NCI-H1417 (cell line): ENCODE measurements at regions not wholly inside any gene's neighbourhood (a gene's known extent, or its start where the extent isn't known, plus 50 kb on each side); places are given as distances from the start of the nearest gene placed in this dataset.
A peak's percentile ranks its signal among the peaks of the same experiment; 100 is the strongest.
"Not testable (repeated sequence)": the region's sequence is repeated elsewhere in the genome, so short reads cannot be mapped to it uniquely, and the experiment has no call there.

ENCODE experiments used
- DNase-seq, 3 experiments: peaks; one replicate each; lab custom pipeline; 2025; lab: John Stamatoyannopoulos, UW

DNA sequence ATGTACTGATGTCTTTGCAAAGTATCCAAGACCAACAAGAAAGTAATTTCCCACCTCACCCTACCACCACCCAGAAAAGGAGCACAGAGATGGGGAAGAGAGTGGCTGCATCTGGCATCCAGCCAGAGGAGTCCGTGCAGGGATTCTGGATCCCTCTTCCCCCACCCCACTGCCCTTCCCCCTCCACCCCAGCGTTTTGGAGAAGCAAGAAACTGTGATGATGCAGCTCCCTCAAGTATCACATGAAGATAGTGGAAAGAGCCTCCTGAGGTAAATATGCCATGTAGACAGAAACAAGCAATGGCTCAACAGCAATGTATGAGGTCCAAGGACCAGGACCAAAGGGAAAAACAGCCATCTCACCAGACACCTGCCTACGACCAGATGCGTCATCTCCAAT is 153.8 kb downstream of the DEPDC1B start:
- no peak for DNase-seq

DNA sequence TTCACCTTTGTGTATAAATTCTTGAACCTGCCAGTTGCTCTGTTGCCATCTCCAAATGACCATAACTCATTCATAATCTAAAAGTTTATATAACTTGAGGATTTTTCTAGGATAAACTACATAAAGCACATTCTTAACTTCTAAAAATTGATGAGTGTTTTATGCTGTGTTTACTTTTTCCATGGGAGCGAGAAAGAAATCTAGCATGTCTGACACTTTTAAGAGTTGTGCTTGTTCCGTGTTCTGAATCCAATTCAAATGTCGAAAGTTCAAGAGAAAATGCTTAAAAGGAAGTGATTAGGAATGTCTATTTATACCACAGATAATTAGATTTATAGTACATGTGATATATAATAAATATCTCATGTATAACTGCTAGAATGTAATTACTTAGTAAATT is 154.4 kb downstream of the DEPDC1B start:
- DNase-seq: no peak

DNA sequence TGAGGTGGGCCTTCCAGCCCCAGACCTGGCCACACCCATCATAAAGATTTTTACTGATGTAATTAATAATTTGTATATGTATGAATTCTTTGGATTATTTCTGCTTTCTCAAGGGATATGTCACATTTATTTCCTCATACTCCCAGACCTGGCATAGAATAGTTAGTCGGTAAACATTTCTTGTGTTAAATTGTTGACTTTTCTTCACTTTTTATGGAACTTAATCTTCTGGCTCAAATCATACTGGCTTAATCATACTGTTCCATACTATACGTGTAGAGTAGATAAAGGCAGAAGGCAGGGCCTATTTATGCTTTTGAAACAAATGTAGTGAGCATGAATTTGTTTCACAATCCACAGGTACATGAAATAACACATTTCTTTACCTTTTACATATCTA is 155.8 kb downstream of the DEPDC1B start:
- no peak for DNase-seq

DNA sequence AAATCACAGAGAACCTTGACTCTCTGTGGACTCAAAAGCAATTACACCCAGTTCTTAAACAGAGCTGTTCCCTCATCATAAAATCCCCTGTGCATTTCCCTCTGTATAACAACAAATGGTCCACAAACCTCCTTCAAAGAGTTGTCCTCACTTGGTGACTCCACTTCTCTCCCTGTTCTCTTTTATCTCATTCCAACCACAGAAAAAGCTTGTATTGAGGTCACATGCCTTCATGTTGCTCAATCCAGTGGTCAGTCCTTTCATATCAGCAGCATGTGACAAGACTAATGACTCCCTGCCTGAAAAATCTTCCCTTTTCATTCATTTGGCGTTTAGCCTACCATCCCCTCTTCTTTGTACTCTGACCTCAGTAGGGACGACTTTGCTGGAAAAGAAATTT is 158.0 kb downstream of the DEPDC1B start:
- no peak for DNase-seq

DNA sequence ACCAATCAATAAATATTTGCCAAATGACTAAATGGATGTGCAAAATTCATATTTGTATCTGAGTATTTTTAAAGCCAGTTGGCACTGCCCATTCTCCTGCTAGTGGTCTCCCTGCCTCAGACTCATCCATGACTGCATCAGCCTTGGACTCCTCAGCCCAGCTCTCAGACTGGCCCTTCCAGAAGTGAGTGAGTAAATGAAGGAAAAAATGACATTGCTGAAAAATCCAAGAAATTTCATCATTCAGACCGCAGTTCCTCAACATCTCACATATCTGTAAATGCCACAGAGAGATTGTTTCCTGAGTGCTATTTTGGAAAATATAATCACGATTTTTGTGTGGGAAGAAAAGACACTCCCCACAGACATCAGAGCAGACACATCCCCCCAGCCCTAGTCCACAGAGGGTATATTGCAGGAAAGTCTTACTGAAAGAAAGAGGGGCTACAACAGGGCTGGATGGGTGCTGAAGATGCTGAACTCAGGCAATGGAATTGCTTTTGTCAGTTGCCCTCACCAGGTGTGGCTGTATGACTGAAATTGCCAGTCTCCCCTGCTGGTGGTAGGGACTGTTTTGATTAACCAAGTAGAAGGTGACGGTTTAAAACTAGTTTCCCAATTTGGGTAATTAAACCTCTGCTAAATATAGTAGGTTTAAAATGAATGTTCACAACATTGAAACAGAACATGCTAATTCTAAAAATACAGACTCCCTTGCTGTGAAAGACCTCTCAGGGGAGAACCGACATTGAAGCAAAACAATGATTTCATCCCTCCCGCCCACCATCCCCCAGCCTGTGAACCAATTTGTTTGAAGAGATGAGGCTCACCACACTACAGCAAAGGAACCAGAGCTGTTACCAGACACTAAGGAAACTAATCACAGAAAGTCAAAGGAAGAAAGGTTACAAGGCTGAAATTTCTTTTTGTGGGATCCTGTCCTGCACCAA is 158.8 kb downstream of the DEPDC1B start:
- peak in 1 of 3 experiments; percentile 2 for DNase-seq

DNA sequence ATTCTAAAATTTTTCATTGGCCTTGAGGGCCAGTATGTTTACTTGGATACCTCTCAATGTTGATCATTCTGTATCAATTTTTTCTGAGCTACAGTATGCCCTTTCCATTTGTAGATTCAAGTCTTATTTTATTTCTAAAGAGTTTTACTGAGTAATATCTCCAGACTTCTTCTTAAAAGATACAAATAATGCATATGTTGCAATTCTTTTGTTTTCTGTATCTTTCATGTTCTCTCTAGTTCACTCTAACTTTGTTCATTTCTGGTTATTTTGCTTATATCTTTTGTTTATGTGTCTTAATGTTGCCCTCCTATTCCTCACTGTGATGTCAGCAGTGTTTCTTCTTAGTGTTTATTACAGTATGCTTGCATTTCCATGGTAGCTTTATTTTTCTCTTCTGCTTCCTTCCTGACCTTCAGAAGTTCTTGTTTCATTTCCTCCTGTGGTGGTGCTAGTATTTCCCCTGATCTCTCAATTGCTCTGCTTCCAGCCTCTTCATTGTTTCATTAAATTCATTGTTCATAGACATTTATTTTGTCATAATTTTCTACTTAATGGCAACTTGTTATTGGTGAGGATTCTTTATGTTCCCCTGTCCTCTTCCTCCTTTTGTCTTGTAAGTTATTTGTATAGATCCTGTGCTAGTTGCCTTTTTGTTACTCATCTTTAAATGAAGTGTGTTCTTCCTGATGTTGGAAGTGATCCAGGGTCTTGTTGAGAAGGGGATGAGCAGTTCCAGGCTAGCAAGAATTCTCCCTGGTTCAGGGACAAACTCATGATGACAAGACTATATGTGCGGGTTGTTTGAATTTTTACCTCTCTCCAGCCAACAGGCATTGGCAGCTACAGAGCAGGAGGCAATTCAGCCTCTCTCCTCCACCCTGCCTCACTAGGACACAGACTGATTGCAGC is 160.8 kb downstream of the DEPDC1B start:
- DNase-seq: no peak

DNA sequence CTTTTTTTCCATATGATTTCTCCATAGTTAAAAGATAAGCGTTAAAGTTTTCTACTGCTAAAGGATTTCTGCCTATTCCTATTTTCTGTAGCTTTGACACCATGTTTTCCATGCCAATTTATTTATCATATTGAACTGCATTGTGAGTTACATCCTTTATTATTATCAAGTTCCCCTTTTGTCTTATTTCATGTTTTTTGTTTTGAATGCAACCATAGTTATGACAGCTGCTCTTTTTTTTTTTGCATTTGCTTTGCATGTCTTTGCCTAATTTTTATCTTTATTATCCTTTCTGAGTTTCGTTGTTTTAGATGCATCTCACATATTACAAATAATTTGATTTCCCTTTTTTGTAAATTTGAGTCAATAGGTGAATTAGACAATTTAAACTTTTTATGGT is 161.5 kb downstream of the DEPDC1B start:
- no peak for DNase-seq

DNA sequence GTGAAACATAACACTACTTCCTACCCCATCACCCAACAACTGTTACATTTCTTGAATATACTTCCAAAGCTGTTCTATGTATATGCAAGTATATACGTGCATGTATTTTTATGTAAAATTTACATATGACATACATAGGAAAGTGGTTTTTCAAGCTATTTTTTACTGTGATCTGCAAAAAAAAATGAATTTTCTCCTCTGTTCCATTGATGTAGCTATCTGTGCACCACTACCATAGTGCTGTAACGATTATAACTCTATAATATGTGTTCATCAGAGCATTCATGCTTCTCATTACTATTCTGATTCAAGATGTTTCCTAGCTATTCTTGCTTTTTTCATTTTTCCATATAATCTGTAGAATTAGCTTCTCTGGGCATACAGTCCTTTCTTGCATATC is 164.0 kb downstream of the DEPDC1B start:
- DNase-seq: no peak

DNA sequence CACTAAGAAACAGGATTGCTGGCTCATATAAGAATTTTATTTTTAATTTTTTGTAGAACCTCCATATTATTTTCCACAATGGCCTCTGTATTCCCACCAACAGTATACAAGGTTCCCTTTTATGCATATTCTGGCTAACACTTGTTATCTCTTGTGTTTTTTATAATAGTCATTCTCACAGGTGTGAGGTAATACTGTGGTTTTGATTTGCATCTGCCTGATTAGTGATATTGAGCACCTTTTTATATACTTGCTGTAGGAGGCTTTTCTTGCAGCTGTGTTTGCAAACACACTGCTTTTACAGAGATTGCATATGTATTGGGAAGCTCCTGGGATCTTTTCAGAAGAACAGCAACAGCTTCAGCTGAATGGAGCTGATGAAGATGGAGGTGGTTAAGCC is 164.8 kb downstream of the DEPDC1B start:
- no peak for DNase-seq

DNA sequence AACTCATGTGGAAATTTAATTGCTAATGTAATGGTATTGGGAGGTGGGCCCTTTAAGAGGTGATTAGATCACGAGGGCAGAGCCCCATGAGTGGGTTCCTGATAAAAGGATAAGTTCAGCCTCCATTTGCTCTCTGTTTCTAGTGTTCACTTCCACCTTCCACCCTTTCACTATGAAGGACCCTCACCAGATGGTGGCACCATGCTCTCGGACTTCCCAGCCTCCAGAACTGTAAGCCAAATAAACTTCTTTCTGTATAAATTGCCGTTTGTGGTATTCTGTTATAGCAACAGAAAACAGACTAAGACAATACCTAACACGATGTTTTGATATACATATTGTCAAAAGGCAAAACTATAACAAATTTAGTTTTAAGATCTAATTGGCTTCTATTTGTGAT is 166.2 kb downstream of the DEPDC1B start:
- DNase-seq: no peak

DNA sequence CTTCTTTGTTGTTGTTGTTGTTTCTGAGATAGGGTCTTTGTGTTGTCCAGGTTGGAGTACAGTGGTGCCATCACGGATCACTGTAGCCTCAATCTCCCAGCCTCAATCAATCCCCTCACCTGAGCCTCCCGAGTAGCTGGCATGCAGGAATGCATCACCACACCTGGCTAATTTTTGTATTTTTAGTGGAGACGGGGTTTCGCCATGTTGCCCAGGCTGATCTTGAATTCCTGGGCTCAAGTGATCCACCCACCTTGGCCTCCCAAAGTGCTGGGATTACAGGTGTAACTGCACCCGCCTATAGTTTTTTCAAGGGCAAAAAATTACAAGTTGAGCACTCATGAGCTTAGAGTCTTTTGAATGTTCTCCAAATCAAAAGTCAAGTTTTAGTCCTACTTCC is 167.2 kb downstream of the DEPDC1B start:
- not testable (repeated sequence) for DNase-seq

DNA sequence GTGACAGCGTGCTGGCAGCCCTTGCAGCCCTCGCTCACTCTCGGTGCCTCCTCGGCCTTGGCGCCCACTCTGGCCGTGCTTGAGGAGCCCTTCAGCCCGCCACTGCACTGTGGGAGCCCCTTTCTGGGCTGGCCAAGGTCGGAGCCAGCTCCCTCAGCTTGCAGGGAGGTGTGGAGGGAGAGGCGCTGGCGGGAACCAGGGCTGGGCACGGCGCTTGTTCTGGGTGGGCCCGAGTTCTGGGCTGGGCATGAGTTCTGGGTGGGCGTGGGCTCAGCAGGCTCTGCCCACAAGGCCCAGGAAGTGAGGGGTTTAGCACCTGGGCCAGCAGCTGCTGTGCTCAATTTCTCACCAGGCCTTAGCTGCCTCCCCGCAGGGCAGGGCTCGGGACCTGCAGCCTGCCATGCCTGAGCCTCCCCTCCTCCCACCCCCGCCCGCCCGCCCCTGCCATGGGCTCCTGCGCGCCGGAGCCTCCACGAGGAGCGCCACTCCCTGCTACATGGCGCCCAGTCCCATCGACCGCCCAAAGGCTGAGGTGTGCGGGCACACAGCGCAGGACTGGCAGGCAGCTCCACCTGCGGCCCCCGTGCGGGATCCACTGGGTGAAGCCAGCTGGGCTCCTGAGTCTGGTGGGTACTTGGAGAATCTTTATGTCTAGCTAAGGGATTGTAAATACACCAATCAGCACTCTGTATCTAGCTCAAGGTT is 169.7 kb downstream of the DEPDC1B start:
- not testable (repeated sequence) for DNase-seq

DNA sequence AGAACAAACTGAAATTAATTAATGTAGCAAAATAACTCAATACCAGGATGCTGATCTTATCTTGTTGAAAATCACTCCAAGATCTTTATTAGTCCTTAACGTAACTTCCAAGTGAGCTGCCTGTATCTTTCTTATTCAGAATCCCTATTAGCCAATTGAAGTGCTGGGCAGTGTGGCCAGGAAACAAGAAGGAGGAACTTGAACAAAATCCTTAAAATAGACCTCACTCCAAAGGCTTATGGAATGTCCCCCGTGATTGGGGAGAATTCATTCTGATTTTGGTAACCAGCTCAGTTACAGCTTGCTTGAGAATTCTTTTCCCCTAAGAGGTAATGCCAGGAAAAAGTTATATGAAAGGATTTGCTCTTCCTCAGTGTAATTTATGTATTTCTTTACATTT is 171.0 kb downstream of the DEPDC1B start:
- no peak for DNase-seq

DNA sequence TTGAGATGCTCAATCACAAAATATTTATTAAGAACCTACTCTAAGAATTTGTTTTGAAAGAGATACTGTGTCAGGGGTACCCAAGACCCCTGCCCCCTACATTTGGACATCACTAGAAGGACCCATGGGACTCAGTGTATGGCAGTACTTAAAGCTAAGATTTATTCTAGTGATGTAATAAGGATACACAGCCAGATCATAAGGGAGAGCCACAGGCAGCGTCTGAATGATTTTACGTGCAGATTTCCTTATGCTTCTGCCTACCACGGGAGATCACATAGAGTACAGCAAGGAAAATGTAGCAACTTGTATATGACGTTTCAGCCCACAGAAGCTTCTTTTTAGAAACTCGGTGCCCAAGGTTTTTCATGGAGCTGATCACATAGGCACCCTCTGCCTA is 172.9 kb downstream of the DEPDC1B start:
- DNase-seq: no peak

DNA sequence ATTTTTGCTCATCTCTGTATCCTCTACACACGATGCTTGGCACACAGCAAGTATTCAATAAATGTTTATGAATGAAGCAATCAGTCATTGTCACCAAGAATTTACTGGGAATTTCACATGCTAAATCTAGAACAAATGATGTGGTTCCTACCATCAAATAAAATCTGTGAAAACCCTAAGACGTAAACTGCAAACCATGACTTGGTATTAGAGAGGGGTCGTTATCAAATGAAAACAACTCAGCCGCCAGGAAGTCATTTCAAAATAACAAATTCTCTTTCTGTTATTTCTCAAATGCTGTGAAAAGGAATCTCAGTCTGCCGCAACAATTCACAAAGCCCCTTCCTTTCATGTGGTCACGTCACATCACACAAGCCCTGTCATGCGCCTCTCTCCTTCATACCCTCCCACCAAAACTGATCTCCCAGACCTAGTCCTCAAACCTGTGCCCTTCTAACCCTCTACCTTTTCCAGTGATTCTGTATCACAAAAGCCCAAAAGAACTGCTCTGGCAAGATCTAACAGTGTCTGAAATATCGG is 173.6 kb downstream of the DEPDC1B start:
- DNase-seq: no peak

DNA sequence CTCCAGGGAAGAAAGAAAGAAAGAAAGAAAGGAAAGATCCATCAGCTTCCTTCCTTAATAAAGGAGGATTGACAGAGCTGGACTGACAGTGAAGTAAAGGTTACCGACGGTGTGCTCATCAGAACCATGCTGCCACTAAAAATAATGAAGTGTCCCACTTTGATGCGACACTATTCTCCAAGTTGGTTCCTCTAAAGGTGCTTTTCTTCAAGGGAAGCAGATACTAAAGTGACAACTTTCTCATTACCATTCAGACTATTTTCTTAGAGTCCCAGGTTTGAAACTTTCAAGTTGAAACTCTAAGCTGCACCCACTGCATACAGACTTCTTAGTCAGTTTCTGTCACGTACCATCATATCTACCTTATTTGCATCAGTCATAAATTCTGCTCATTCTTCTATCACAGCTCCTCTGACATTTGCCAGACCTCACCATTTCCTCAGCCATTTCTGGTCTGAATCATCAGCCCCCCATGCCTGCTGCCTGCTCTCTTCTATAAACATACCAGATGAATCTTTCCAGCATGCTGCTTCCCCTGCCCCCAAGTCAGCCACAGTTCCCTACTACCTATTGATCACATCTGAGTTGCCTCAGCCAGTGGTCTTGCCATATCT is 177.6 kb downstream of the DEPDC1B start:
- no peak for DNase-seq

DNA sequence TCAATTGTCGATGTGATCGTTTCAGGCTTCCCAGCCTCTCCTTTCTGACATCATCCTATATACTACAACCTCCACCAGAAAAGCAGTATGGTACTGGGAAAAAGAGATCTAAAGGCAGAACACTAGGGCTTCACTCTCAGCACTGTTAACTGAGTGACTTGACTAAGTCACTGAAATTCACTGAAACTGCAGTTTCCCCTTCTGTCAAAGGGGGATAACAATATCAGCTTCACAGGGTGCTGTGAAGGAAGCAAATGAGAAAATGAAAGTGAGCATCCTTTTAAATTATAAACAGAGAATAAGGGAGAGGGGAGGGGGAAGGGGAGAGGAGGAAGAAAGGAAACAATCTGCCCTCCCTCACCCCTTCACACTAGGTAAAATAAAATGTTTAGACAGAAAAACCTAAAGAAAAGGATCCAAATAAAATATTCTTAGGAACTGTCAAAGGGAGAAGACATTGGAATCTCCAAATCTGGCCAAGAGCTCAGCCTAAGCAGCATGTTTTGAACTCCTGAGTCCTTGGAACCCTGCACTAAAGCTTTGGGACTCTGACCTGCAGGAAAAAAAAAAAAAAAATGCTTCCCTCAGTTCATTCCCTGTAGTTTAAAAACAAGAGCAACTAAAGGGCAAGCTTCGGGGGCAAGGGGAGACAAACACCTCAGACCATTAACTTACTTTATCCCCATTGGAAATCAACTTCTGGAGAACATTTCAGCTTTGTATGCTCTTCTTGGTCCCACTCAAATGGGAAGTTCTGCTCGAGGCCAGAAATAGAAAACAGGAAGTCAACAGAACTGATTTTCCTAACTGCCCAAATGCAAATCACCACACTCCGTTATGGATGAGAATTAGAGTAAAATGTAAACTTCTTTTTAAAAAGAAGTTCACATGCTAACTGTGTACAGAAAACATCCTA is 178.3 kb downstream of the DEPDC1B start:
- DNase-seq: no peak

DNA sequence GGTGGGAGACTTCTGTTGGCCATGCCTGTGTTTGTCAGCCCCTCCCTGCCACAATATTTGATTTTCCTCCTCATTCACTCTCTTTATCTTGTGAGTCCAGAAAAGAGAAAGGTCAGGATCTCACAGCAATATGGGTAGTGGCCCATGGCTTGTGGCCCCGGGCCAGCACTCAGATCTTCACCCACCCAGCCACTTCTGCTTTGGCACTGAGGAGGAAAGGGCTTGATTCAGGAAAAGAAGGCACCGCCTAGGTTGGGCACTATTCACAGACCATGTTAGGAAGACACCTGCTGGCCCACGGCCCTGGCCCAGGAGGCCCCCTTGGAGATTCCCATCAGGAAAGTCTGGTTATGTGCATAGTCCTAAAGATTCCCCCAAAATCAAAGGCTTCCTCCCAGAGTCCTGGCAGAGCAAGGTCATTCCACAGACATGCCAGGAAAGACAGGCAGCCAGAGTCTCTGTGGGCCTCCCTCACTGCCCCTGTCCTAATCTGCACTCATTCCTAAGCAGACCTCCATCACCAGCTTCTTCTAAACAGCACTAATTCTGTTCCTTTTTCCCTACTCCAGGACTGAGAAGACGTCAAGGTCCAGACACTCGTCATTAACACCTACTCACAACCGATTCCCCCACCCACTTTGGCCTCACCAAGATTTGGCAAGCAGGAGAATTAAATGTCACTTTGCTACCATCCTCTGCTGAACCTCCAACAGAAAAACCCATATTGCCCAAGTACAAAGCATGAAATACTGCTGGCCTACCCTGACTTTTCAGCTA is 179.3 kb downstream of the DEPDC1B start:
- DNase-seq: no peak

DNA sequence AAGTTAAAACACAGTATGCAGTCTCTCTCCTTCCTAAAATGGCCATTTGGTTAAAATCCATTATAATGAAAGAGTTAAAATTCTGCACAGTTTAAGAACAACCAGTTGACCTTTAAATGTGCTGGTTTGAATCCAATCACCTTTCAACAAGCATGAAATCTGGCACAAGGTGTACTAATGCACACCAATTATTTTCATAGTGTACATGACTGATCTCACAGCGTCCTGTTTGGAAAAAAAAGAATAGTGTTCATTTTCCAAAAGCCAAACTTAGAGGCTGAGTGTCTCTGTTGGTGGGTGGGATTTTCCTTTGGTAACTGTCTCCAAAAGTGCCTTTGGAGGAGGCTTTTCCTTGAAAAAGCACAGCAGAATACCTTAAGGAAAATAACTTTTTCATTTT is 180.6 kb downstream of the DEPDC1B start:
- DNase-seq: no peak

DNA sequence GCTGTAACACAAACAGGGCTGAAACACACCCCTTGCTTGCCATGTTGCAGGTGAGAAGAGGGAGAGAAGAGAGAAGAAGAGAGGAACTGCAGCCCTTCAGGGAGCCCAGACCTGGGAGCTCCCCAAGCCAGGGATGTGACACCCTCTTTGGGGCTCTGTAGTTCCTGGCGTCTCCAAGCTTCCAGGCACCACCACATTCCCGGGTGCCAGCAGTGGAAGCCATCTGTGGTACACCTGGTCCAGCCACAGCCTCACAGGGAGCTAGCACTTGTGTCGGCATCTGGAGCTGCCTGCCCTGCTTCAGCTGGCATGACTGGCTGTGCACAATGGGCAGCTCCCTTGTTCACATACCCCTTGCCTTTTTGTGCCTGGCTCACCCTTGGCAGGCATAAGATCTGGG is 182.1 kb downstream of the DEPDC1B start:
- no peak for DNase-seq
